HCT116 (cell line): ENCODE measurements at regions not wholly inside any gene's neighbourhood (a gene's known extent, or its start where the extent isn't known, plus 50 kb on each side); places are given as distances from the start of the nearest gene placed in this dataset.
"Not testable (repeated sequence)": the region's sequence is repeated elsewhere in the genome, so short reads cannot be mapped to it uniquely, and the experiment has no call there.

ENCODE experiments used
- ATAC-seq: fragments of 200-7000 bp; cut with Tn5 transposase; 2 replicates; pipeline ENCODE4 v1.9.1; 2020; ENCODE audit warnings: mild to moderate bottlenecking, moderate library complexity
- BruUV-seq: library from RNA; stranded (reverse); fragments of 400-500 nt; replicated peaks from 2 replicates; lab custom pipeline; 2021; lab: Mats Ljungman, UMichigan
- CTCF ChIA-PET: fragments of 300-600 bp; sonication (Branson Sonifier 250); formaldehyde crosslinking; loops from one replicate; lab custom pipeline; 2021; ENCODE audit warnings: antibody characterized with exemption; lab: Charles Lee
- POLR2A ChIA-PET: fragments of 300-600, 350-600 bp; sonication (Branson Sonifier 250); formaldehyde crosslinking; loops from one replicate; lab custom pipeline; 2021; ENCODE audit warnings: antibody characterized with exemption; lab: Charles Lee
- RAD21 ChIA-PET, 2 experiments: fragments of 300-600 bp; sonication (Branson Sonifier 250); formaldehyde crosslinking; loops; one replicate each; lab custom pipeline; 2023; ENCODE audit warnings: low total read pairs in 2 of 2; ENCODE audit not compliant: uncharacterized antibody in 2 of 2, unreplicated experiment in 2 of 2, low non-redundant PET in 1 of 2; lab: Charles Lee
- DNase-seq: peaks from one replicate; pipeline ENCODE4 v3.0.0-alpha.2; 2010; ENCODE audit warnings: low read depth, low spot score
- H2AFZ ChIP-seq: fragments of 200-600 bp; shearing (Covaris generic), sonication (generic); 2 replicates; pipeline ENCODE4 v1.6.1; 2017; ENCODE audit warnings: low read depth, mixed run types, mixed read lengths, antibody characterized with exemption, low read length; ENCODE audit not compliant: poor library complexity, severe bottlenecking
- H3K27ac ChIP-seq: 2 replicates; pipeline ENCODE4 v1.5.1; 2012; ENCODE audit warnings: low read depth, low read length
- H3K27me3 ChIP-seq: fragments of 200-600 bp; sonication (generic); 2 replicates; pipeline ENCODE4 v1.6.1; 2016; ENCODE audit warnings: mixed run types, low read length, mixed read lengths; ENCODE audit not compliant: insufficient read depth
- H3K36me3 ChIP-seq, 2 experiments: fragments of 200-500 bp in 1 of 2; fragments of 200-600 bp in 1 of 2; sonication (Bioruptor generic) in 1 of 2; sonication (generic) in 1 of 2; 2 replicates each; pipeline versions ENCODE4 v1.5.1 to v1.6.1; 2014 to 2016; ENCODE audit warnings: low read length in 2 of 2, inconsistent platforms in 1 of 2, mixed read lengths in 1 of 2, mixed run types in 1 of 2; ENCODE audit not compliant: insufficient read depth in 2 of 2, control insufficient read depth in 1 of 2
- H3K4me1 ChIP-seq, 2 experiments: fragments of 200-600 bp in 1 of 2; sonication (generic) in 1 of 2; 2 replicates each; pipeline versions ENCODE4 v1.5.1 to v1.6.1; 2012 to 2017; ENCODE audit warnings: low read length in 2 of 2, inconsistent platforms in 1 of 2, mild to moderate bottlenecking in 1 of 2, mixed read lengths in 1 of 2, mixed run types in 1 of 2, moderate library complexity in 1 of 2; ENCODE audit not compliant: insufficient read depth in 2 of 2, control insufficient read depth in 1 of 2
- H3K4me2 ChIP-seq: fragments of 200-600 bp; sonication (generic); 2 replicates; pipeline ENCODE4 v1.6.1; 2017; ENCODE audit warnings: mixed run types, low read length, mixed read lengths
- H3K4me3 ChIP-seq, 2 experiments: fragments of 200-600 bp in 1 of 2; sonication (generic) in 1 of 2; replicated peaks in 1 of 2; 2 replicates each; pipeline ENCODE4 v1.5.1; 2011 to 2016; ENCODE audit warnings: low read length in 2 of 2, control low read depth in 1 of 2, low read depth in 1 of 2, mild to moderate bottlenecking in 1 of 2, mixed read lengths in 1 of 2, mixed run types in 1 of 2
- H3K79me2 ChIP-seq: fragments of 200-600 bp; sonication (generic); 2 replicates; pipeline ENCODE4 v1.6.1; 2017; ENCODE audit warnings: mild to moderate bottlenecking, mixed run types, low read length, moderate library complexity, mixed read lengths; ENCODE audit not compliant: insufficient read depth
- H3K9ac ChIP-seq: fragments of 200-600 bp; sonication (generic); 2 replicates; pipeline ENCODE4 v1.6.1; 2016; ENCODE audit warnings: low read length, mixed read lengths
- H3K9me2 ChIP-seq: fragments of 200-600 bp; sonication (generic), shearing (Covaris generic); 2 replicates; pipeline ENCODE4 v1.6.1; 2017; ENCODE audit warnings: mixed run types, mild to moderate bottlenecking, moderate library complexity; ENCODE audit not compliant: insufficient read depth
- H3K9me3 ChIP-seq, 2 experiments: fragments of 200-500 bp in 1 of 2; fragments of 200-600 bp in 1 of 2; sonication (Bioruptor generic) in 1 of 2; sonication (generic) in 1 of 2; 2 replicates each; pipeline ENCODE4 v1.6.1; 2014 to 2017; ENCODE audit warnings: low read length in 2 of 2, mixed read lengths in 2 of 2, inconsistent platforms in 1 of 2, low read depth in 1 of 2, mild to moderate bottlenecking in 1 of 2, mixed run types in 1 of 2, moderate library complexity in 1 of 2; ENCODE audit not compliant: control insufficient read depth in 1 of 2, insufficient read depth in 1 of 2
- H4K20me1 ChIP-seq: fragments of 200-600 bp; sonication (generic), shearing (Covaris generic); 2 replicates; pipeline ENCODE4 v1.6.1; 2017; ENCODE audit warnings: mixed run types, mild to moderate bottlenecking, moderate library complexity; ENCODE audit not compliant: insufficient read depth
- CBX3 ChIP-seq: IDR thresholded peaks from 2 replicates; pipeline ENCODE4 v1.6.1; 2012; ENCODE audit warnings: low read depth
- CEBPB ChIP-seq: IDR thresholded peaks from 2 replicates; pipeline ENCODE4 v1.6.1; 2012; ENCODE audit warnings: low read depth
- CTCF ChIP-seq, 3 experiments: fragments of 200-600 bp in 1 of 3; sonication (generic) in 1 of 3; IDR thresholded peaks in 2 of 3; conservative IDR thresholded peaks in 1 of 3; 2 replicates each; pipeline ENCODE4 v1.5.1; 2012 to 2017; ENCODE audit warnings: low read depth in 2 of 3, low read length in 2 of 3, antibody characterized with exemption in 1 of 3, borderline replicate concordance in 1 of 3, control low read depth in 1 of 3, mild to moderate bottlenecking in 1 of 3, mixed read lengths in 1 of 3, mixed run types in 1 of 3, moderate library complexity in 1 of 3; ENCODE audit not compliant: insufficient read depth in 1 of 3
- EGR1 ChIP-seq: IDR thresholded peaks from 2 replicates; pipeline ENCODE4 v1.6.1; 2012; ENCODE audit warnings: low read depth
- EZH2 ChIP-seq: fragments of 200-600 bp; sonication (generic); IDR thresholded peaks from 2 replicates; pipeline ENCODE4 v1.6.1; 2017; ENCODE audit warnings: antibody characterized with exemption, mixed run types
- FOSL1 ChIP-seq: IDR thresholded peaks from 2 replicates; pipeline ENCODE4 v1.6.1; 2012; ENCODE audit warnings: low read depth
- JUND ChIP-seq: IDR thresholded peaks from 2 replicates; pipeline ENCODE4 v1.6.1; 2012
- MAX ChIP-seq: IDR thresholded peaks from 2 replicates; pipeline ENCODE4 v1.6.1; 2012
- RAD21 ChIP-seq: IDR thresholded peaks from 2 replicates; pipeline ENCODE4 v1.6.1; 2012; ENCODE audit warnings: low read depth, mild to moderate bottlenecking
- REST ChIP-seq: IDR thresholded peaks from 2 replicates; pipeline ENCODE4 v1.6.1; 2012; ENCODE audit warnings: low read depth
- SIN3A ChIP-seq: IDR thresholded peaks from 2 replicates; pipeline ENCODE4 v1.6.1; 2012; ENCODE audit warnings: low read depth
- SRF ChIP-seq: IDR thresholded peaks from 2 replicates; pipeline ENCODE4 v1.6.1; 2012; ENCODE audit warnings: low read depth
- TCF7L2 ChIP-seq: IDR thresholded peaks from 2 replicates; pipeline ENCODE4 v1.7.0; 2011; ENCODE audit warnings: borderline replicate concordance, inconsistent platforms; ENCODE audit not compliant: insufficient read depth, insufficient read length; ENCODE audit errors: extremely low read depth
- ZBTB33 ChIP-seq: IDR thresholded peaks from 2 replicates; pipeline ENCODE4 v1.6.1; 2011; ENCODE audit warnings: mild to moderate bottlenecking, low read length, moderate library complexity; ENCODE audit not compliant: insufficient replicate concordance; ENCODE audit errors: extremely low read depth
- ZFX ChIP-seq: fragments of 450-650 bp; IDR thresholded peaks from 2 replicates; pipeline ENCODE4 v1.6.1; 2017
- ZNF274 ChIP-seq: fragments of 200-500 bp; sonication (Bioruptor generic); IDR thresholded peaks from 2 replicates; pipeline ENCODE4 v1.6.1; 2014; ENCODE audit warnings: mild to moderate bottlenecking, low read depth, low read length, inconsistent platforms
- intact Hi-C: fragments of 100-400 bp; cut with micrococcal nuclease; formaldehyde crosslinking; loops from 2 replicates; pipeline ENCODE4 v1.10.0; 2022

GRCh38 chr7:69213878-69214277 lies 384.4 kb upstream of the AUTS2 start:
- ATAC-seq (no peak), DNase-seq (no peak)
- Histone ChIP-seq H4K20me1 (no peaks in the 10 kb centered on the region), H2AFZ (no peak overlapping the region), H3K4me2 (no peak overlapping the region), H3K27me3 (no peaks in the 10 kb centered on the region), H3K9me2 (no peaks in the 10 kb centered on the region), H3K36me3 (no peaks in the 10 kb centered on the region), H3K27ac (no peak overlapping the region), H3K9ac (no peak overlapping the region), H3K4me3 (no peak overlapping the region), H3K4me1 (no peaks in the 10 kb centered on the region), H3K9me3 (peaks cover 0 to 12% of the 10 kb centered on the region in 2 experiments; a peak in 2 of 4 replicates), H3K79me2 (no peaks in the 10 kb centered on the region)
- no peak for TF ChIP-seq JUND
- no peak for TF ChIP-seq ZFX
- TF ChIP-seq EZH2: no peak
- TF ChIP-seq CTCF (IDR thresholded peaks at IDR 0.05 in 2 of 3, conservative IDR thresholded peaks at IDR 0.05 in 1 of 3; ENCODE audit: borderline replicate concordance in 1 of 3, insufficient read depth in 1 of 3, low read depth in 2 of 3, low read length in 2 of 3): no peak
- TF ChIP-seq ZNF274: no peak
- TF ChIP-seq CBX3: no peak
- TF ChIP-seq FOSL1: no peak
- no peak for TF ChIP-seq SIN3A
- no peak for TF ChIP-seq SRF
- no peak for TF ChIP-seq ZBTB33
- TF ChIP-seq TCF7L2: no peak
- no peak for TF ChIP-seq EGR1
- no peak for TF ChIP-seq MAX
- TF ChIP-seq REST: no peak
- TF ChIP-seq RAD21: no peak
- TF ChIP-seq CEBPB: no peak
- intact Hi-C loops: no loop called here
- no TSS peak for BruUV-seq
- ChIA-PET CTCF (no interaction called here), RAD21 (no interaction called here), POLR2A (no interaction called here)

- DNase-seq, RAD21 ChIA-PET, intact Hi-C loops, H3K4me2 ChIP-seq, CTCF ChIA-PET, H4K20me1 ChIP-seq, H3K9ac ChIP-seq, H3K4me3 ChIP-seq, H3K9me3 ChIP-seq, H3K36me3 ChIP-seq, H3K9me2 ChIP-seq, H3K4me1 ChIP-seq, POLR2A ChIA-PET, BruUV-seq, H3K79me2 ChIP-seq, H2AFZ ChIP-seq, ATAC-seq, H3K27ac ChIP-seq, H3K27me3 ChIP-seq: not testable (repeated sequence)
These were observed 382.8 kb upstream of the AUTS2 start for GRCh38 chr7:69215516-69215915.
